ENCODE measurements at regions not wholly inside any gene's neighbourhood (a gene's known extent, or its start where the extent isn't known, plus 50 kb on each side); places are given as distances from the start of the nearest gene placed in this dataset.

DNA sequence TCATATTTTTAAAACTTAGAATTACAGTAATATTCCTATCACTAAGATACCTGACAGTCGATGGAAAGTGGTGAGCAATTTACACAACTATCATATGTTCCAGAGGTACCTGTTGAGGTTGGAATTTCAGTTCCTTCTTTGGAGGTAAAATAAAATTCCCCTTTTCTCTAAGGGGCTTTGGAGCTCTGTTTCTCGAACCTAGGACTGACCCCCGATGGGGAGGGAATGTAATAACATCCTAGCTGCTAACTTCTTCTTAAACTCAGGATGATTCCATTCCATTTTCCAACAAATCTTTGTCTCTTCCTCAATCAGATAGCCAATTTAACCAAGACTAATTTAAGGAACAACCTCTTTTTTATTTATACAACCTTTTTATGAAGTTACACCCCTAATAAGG, 1069.8 kb downstream of the NLGN4Y start:
- DNase-seq (no peak), ATAC-seq (ENCODE audit: low read depth in 2 of 2) (no peak)
- Histone ChIP-seq H3K4me1 (ENCODE audit: control insufficient read depth, insufficient read depth, low read length, poor library complexity, severe bottlenecking) (no peaks in the 10 kb centered on the region), H3K27me3 (ENCODE audit: control insufficient read depth, insufficient read depth, low read length) (no peaks in the 10 kb centered on the region), H3K4me3 (ENCODE audit: low read depth, low read length) (no peak overlapping the region), H3K27ac (ENCODE audit: insufficient read depth, low read length, poor library complexity, severe bottlenecking) (no peak overlapping the region), H3K36me3 (ENCODE audit: control insufficient read depth, insufficient read depth, low read length) (no peaks in the 10 kb centered on the region), H3K9me3 (ENCODE audit: control insufficient read depth in 2 of 2, low read length in 2 of 2) (no peaks in the 10 kb centered on the region)
- Mint-ChIP-seq H3K27ac (no peak overlapping the region), H3K9me3 (no peaks in the 10 kb centered on the region), H3K27me3 (no peaks in the 10 kb centered on the region), H3K4me3 (no peak overlapping the region), H3K4me1 (no peaks in the 10 kb centered on the region), H3K36me3 (no peaks in the 10 kb centered on the region)

- H3K36me3 Mint-ChIP-seq, result no peaks in the 10 kb centered on the region
- DNase-seq (no peak), ATAC-seq (ENCODE audit: low read depth in 2 of 2) (no peak)
- H3K4me3 ChIP-seq (ENCODE audit: low read depth, low read length), result no peak overlapping the region
- H3K27me3 ChIP-seq (ENCODE audit: control insufficient read depth, insufficient read depth, low read length), result no peaks in the 10 kb centered on the region
- H3K4me1 ChIP-seq (ENCODE audit: control insufficient read depth, insufficient read depth, low read length, poor library complexity, severe bottlenecking), result no peaks in the 10 kb centered on the region
- no peak overlapping the region for H3K27ac ChIP-seq (ENCODE audit: insufficient read depth, low read length, poor library complexity, severe bottlenecking)
- no peaks in the 10 kb centered on the region for H3K27me3 Mint-ChIP-seq
- H3K9me3 Mint-ChIP-seq, result no peaks in the 10 kb centered on the region
- H3K4me3 Mint-ChIP-seq, result no peak overlapping the region
- no peaks in the 10 kb centered on the region for H3K9me3 ChIP-seq (ENCODE audit: control insufficient read depth in 2 of 2, low read length in 2 of 2)
- no peak overlapping the region for H3K27ac Mint-ChIP-seq
- no peaks in the 10 kb centered on the region for H3K4me1 Mint-ChIP-seq
- H3K36me3 ChIP-seq (ENCODE audit: control insufficient read depth, insufficient read depth, low read length), result no peaks in the 10 kb centered on the region
These were observed 1076.2 kb downstream of the NLGN4Y start for GRCh38 chrY:15600565-15600964.

GRCh38 chrY:15624370-15624769, 1100.0 kb downstream of the NLGN4Y start:
- Mint-ChIP-seq H3K27ac (no peak overlapping the region), H3K4me1 (no peaks in the 10 kb centered on the region), H3K4me3 (no peak overlapping the region), H3K9me3 (no peaks in the 10 kb centered on the region), H3K27me3 (no peaks in the 10 kb centered on the region), H3K36me3 (no peaks in the 10 kb centered on the region)
- Histone ChIP-seq H3K4me1 (ENCODE audit: control insufficient read depth, insufficient read depth, low read length, poor library complexity, severe bottlenecking) (no peaks in the 10 kb centered on the region), H3K36me3 (ENCODE audit: control insufficient read depth, insufficient read depth, low read length) (no peaks in the 10 kb centered on the region), H3K4me3 (ENCODE audit: low read depth, low read length) (no peak overlapping the region), H3K27ac (ENCODE audit: insufficient read depth, low read length, poor library complexity, severe bottlenecking) (no peak overlapping the region), H3K27me3 (ENCODE audit: control insufficient read depth, insufficient read depth, low read length) (no peaks in the 10 kb centered on the region), H3K9me3 (ENCODE audit: control insufficient read depth in 2 of 2, low read length in 2 of 2) (no peaks in the 10 kb centered on the region)
- ATAC-seq (ENCODE audit: low read depth in 2 of 2), result no peak
- DNase-seq, result no peak

DNA sequence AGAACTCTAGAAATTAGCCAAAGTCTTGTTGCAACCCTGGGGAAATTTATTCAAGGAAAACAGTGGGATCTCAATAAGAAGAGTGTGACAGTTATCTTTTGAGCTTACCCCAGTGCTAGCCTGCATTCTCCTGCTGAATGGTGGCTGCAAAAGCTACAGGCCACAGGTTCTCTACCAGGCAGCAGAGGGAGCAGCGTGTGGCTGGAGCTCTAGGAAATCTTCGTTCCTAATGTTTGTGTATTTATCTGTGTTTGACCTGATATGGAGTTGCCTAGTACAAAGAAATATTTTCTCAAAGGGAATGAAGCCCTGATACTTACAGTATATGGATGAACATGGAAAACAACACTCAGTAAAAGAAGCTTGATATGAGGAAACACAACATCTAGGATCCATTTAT, 1100.6 kb downstream of the NLGN4Y start:
- Mint-ChIP-seq H3K27ac (no peak overlapping the region), H3K4me1 (no peaks in the 10 kb centered on the region), H3K4me3 (no peak overlapping the region), H3K9me3 (no peaks in the 10 kb centered on the region), H3K36me3 (no peaks in the 10 kb centered on the region), H3K27me3 (no peaks in the 10 kb centered on the region)
- no peak overlapping the region for H3K27ac ChIP-seq (ENCODE audit: insufficient read depth, low read length, poor library complexity, severe bottlenecking)
- no peaks in the 10 kb centered on the region for H3K36me3 ChIP-seq (ENCODE audit: control insufficient read depth, insufficient read depth, low read length)
- no peak for ATAC-seq (ENCODE audit: low read depth in 2 of 2)
- H3K4me1 ChIP-seq (ENCODE audit: control insufficient read depth, insufficient read depth, low read length, poor library complexity, severe bottlenecking), result no peaks in the 10 kb centered on the region
- no peak overlapping the region for H3K4me3 ChIP-seq (ENCODE audit: low read depth, low read length)
- no peaks in the 10 kb centered on the region for H3K9me3 ChIP-seq (ENCODE audit: control insufficient read depth in 2 of 2, low read length in 2 of 2)
- H3K27me3 ChIP-seq (ENCODE audit: control insufficient read depth, insufficient read depth, low read length), result no peaks in the 10 kb centered on the region
- no peak for DNase-seq

DNA sequence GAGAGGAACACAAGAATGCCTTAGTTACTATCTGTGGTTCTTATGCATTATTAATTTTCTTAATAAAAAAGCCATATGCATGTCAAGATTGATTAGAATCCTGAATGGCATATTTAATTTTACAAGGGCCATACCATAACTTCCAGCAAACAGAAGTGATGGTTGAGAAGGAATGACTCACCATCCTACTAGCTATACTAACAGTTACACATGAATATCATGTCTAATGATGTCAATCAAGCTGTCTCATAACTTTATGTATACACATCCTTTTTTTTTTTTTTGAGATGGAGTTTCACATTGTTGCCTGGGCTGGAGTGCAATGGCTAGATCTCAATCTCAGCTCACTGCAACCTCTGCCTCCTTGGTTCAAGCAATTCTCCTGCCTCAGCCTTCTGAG, 1123.9 kb downstream of the NLGN4Y start:
- ATAC-seq (ENCODE audit: low read depth in 2 of 2), result no peak
- Histone ChIP-seq H3K27ac (ENCODE audit: insufficient read depth, low read length, poor library complexity, severe bottlenecking) (no peak overlapping the region), H3K4me3 (ENCODE audit: low read depth, low read length) (no peak overlapping the region), H3K27me3 (ENCODE audit: control insufficient read depth, insufficient read depth, low read length) (no peaks in the 10 kb centered on the region), H3K36me3 (ENCODE audit: control insufficient read depth, insufficient read depth, low read length) (no peaks in the 10 kb centered on the region), H3K4me1 (ENCODE audit: control insufficient read depth, insufficient read depth, low read length, poor library complexity, severe bottlenecking) (no peaks in the 10 kb centered on the region), H3K9me3 (ENCODE audit: control insufficient read depth in 2 of 2, low read length in 2 of 2) (no peaks in the 10 kb centered on the region)
- no peaks in the 10 kb centered on the region for H3K9me3 Mint-ChIP-seq
- no peak overlapping the region for H3K4me3 Mint-ChIP-seq
- no peaks in the 10 kb centered on the region for H3K36me3 Mint-ChIP-seq
- H3K27me3 Mint-ChIP-seq, result no peaks in the 10 kb centered on the region
- H3K27ac Mint-ChIP-seq, result no peak overlapping the region
- DNase-seq, result no peak
- no peaks in the 10 kb centered on the region for H3K4me1 Mint-ChIP-seq

DNA sequence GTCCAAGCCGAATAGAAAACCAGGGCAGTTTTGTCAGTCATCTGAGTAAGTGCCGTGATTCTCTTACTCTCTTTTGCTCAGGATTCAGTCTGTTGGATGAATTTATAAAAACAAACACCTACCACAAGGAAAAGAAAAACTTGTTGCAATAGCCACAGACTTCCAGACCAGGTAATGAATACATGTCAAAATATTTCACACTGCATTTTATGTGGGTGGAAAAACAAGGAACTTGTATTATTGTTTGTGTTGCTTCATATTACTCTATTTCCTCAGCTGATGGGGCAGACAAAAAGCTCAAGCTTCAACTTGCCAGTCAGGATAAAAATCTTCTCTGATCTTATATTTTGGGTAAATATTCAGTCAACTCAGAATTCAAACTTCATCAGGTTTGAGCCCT, 1125.7 kb downstream of the NLGN4Y start:
- H3K36me3 ChIP-seq (ENCODE audit: control insufficient read depth, insufficient read depth, low read length), result no peaks in the 10 kb centered on the region
- no peak for ATAC-seq (ENCODE audit: low read depth in 2 of 2)

GRCh38 chrY:15688531-15688930, 1164.2 kb downstream of the NLGN4Y start:
- peaks cover 0 to 1% (median 0%) of the 10 kb centered on the region in 7 donors for H3K9me3 Mint-ChIP-seq
- H3K9me3 ChIP-seq (ENCODE audit: control insufficient read depth in 2 of 2, low read length in 2 of 2), result no peaks in the 10 kb centered on the region
- H3K4me3 ChIP-seq (ENCODE audit: low read depth, low read length), result no peak overlapping the region
- H3K36me3 Mint-ChIP-seq, result no peaks in the 10 kb centered on the region
- H3K27me3 ChIP-seq (ENCODE audit: control insufficient read depth, insufficient read depth, low read length), result no peaks in the 10 kb centered on the region
- no peak overlapping the region for H3K27ac Mint-ChIP-seq
- no peak overlapping the region for H3K4me3 Mint-ChIP-seq
- no peaks in the 10 kb centered on the region for H3K27me3 Mint-ChIP-seq
- DNase-seq (no peak), ATAC-seq (ENCODE audit: low read depth in 2 of 2) (no peak)
- H3K4me1 Mint-ChIP-seq, result no peaks in the 10 kb centered on the region
- no peaks in the 10 kb centered on the region for H3K36me3 ChIP-seq (ENCODE audit: control insufficient read depth, insufficient read depth, low read length)
- H3K4me1 ChIP-seq (ENCODE audit: control insufficient read depth, insufficient read depth, low read length, poor library complexity, severe bottlenecking), result no peaks in the 10 kb centered on the region
- no peak overlapping the region for H3K27ac ChIP-seq (ENCODE audit: insufficient read depth, low read length, poor library complexity, severe bottlenecking)

More for the DNA sequence above, 1125.7 kb downstream of the NLGN4Y start:
- H3K27me3 Mint-ChIP-seq, result no peaks in the 10 kb centered on the region
- no peaks in the 10 kb centered on the region for H3K27me3 ChIP-seq (ENCODE audit: control insufficient read depth, insufficient read depth, low read length)
- no peaks in the 10 kb centered on the region for H3K36me3 Mint-ChIP-seq
- H3K4me3 Mint-ChIP-seq, result no peak overlapping the region
- H3K4me1 ChIP-seq (ENCODE audit: control insufficient read depth, insufficient read depth, low read length, poor library complexity, severe bottlenecking), result no peaks in the 10 kb centered on the region
- no peak overlapping the region for H3K27ac Mint-ChIP-seq
- H3K4me3 ChIP-seq (ENCODE audit: low read depth, low read length), result no peak overlapping the region
- DNase-seq, result no peak
- H3K9me3 ChIP-seq (ENCODE audit: control insufficient read depth in 2 of 2, low read length in 2 of 2), result no peaks in the 10 kb centered on the region
- H3K27ac ChIP-seq (ENCODE audit: insufficient read depth, low read length, poor library complexity, severe bottlenecking), result no peak overlapping the region
- no peaks in the 10 kb centered on the region for H3K4me1 Mint-ChIP-seq
- no peaks in the 10 kb centered on the region for H3K9me3 Mint-ChIP-seq

DNA sequence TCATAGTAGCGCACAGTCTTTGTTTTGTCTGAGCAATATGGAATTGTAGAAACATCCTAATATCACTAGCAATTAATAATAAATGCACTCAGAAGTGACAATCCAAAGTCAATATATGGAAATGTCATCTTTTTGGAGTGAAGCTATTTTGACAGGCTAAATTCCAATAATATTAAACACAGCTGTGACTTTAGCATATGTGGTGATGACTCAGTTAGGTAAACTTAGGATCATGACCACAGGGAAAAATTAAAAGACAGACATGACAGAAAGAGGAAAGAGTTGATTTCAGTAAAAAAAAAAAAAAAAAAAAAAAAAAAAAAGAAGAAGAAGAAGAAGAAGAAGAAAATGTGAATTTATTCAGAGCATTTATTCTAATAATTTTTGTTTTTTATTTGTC, 1165.7 kb downstream of the NLGN4Y start:
- Histone ChIP-seq H3K9me3 (ENCODE audit: control insufficient read depth in 2 of 2, low read length in 2 of 2) (no peaks in the 10 kb centered on the region), H3K27ac (ENCODE audit: insufficient read depth, low read length, poor library complexity, severe bottlenecking) (no peak overlapping the region), H3K4me3 (ENCODE audit: low read depth, low read length) (no peak overlapping the region), H3K4me1 (ENCODE audit: control insufficient read depth, insufficient read depth, low read length, poor library complexity, severe bottlenecking) (no peaks in the 10 kb centered on the region), H3K27me3 (ENCODE audit: control insufficient read depth, insufficient read depth, low read length) (no peaks in the 10 kb centered on the region), H3K36me3 (ENCODE audit: control insufficient read depth, insufficient read depth, low read length) (no peaks in the 10 kb centered on the region)
- Mint-ChIP-seq H3K9me3 (peaks cover 0 to 1% (median 0%) of the 10 kb centered on the region in 7 donors), H3K27me3 (no peaks in the 10 kb centered on the region), H3K4me3 (no peak overlapping the region), H3K36me3 (no peaks in the 10 kb centered on the region), H3K27ac (no peak overlapping the region), H3K4me1 (no peaks in the 10 kb centered on the region)
- ATAC-seq (ENCODE audit: low read depth in 2 of 2) (no peak), DNase-seq (no peak)
